Endothelial cell of umbilical vein (primary cell): ENCODE measurements at regions not wholly inside any gene's neighbourhood (a gene's known extent, or its start where the extent isn't known, plus 50 kb on each side); places are given as distances from the start of the nearest gene placed in this dataset.

Experiments
- POLR2A ChIP-seq: IDR thresholded peaks from 2 replicates; pipeline ENCODE4 v1.6.1; 2012; ENCODE audit warnings: low read depth, mild to moderate bottlenecking, control low read depth, low read length
- TF ChIP-seq, protein P1 (sequence below), 2 donors: IDR thresholded peaks; 1 replicate in 1 of 2; 2 replicates in 1 of 2; pipeline ENCODE4 v1.5.1; 2011; ENCODE audit warnings: low read length in 2 of 2, mild to moderate bottlenecking in 2 of 2, moderate library complexity in 2 of 2, control low read depth in 1 of 2, inconsistent platforms in 1 of 2, low read depth in 1 of 2; ENCODE audit not compliant: insufficient read depth in 1 of 2; ENCODE audit errors: extremely low read depth in 1 of 2

DNA sequence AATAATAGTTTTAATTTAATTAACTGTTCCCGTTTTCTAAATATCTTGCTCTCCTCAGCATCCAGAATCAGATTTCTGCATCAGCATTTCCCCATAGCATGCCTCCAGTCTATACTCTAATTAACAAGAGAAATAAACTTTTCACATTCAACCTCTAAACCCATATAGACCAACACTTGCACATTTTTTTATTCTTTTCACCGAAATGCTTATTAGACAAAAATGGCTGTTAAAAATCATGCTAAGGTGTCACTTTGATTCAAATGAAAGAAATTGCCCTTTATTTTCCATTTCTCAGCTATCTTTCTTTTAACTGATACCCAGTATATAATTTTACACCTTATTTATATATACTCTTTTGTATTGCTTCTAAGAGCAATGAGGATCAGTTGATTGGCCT is 1107.1 kb upstream of the EPHA6 start:
- no peak for TF ChIP-seq POLR2A
- TF ChIP-seq, protein P1, sequence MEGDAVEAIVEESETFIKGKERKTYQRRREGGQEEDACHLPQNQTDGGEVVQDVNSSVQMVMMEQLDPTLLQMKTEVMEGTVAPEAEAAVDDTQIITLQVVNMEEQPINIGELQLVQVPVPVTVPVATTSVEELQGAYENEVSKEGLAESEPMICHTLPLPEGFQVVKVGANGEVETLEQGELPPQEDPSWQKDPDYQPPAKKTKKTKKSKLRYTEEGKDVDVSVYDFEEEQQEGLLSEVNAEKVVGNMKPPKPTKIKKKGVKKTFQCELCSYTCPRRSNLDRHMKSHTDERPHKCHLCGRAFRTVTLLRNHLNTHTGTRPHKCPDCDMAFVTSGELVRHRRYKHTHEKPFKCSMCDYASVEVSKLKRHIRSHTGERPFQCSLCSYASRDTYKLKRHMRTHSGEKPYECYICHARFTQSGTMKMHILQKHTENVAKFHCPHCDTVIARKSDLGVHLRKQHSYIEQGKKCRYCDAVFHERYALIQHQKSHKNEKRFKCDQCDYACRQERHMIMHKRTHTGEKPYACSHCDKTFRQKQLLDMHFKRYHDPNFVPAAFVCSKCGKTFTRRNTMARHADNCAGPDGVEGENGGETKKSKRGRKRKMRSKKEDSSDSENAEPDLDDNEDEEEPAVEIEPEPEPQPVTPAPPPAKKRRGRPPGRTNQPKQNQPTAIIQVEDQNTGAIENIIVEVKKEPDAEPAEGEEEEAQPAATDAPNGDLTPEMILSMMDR (IDR thresholded peaks at IDR 0.05; ENCODE audit: extremely low read depth in 1 of 2, insufficient read depth in 1 of 2, low read depth in 1 of 2, low read length in 2 of 2): no peak
